ENCODE measurements at regions not wholly inside any gene's neighbourhood (a gene's known extent, or its start where the extent isn't known, plus 50 kb on each side); places are given as distances from the start of the nearest gene placed in this dataset.

DNA sequence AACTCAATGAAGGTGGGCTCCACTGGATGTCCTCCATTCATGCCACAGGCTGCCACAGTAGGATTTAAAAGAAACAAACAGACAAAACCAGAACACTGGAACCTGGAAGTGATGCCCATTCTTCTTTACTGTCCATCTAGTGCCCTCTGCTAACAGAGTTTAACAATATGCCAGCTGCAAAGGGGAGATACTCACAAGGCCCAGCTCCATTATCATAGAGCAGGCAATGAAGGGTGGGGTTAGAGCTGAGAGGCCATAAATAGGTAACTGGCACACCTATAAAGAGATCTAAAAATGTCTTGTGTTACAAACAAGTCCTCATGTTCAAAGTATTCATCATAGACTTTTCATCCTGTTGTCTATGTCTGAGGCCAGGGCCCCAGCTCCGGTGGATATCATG is 75.6 kb downstream of the SOD2 start:
- H3K27ac ChIP-seq = no peak overlapping the region
- intact Hi-C loops (cut with DNase I) = no loop called here
- no peaks in the 10 kb centered on the region for H3K9me3 ChIP-seq
- no peaks in the 10 kb centered on the region for H3K27me3 ChIP-seq
- no peaks in the 10 kb centered on the region for H3K4me1 ChIP-seq
- no peak overlapping the region for H3K4me3 ChIP-seq (replicated peaks in 1 of 3)
- WGBS, 2 donors = 96 to 97% methylated on average over 1 of the region's 1 CpG
- TF ChIP-seq, protein P1, sequence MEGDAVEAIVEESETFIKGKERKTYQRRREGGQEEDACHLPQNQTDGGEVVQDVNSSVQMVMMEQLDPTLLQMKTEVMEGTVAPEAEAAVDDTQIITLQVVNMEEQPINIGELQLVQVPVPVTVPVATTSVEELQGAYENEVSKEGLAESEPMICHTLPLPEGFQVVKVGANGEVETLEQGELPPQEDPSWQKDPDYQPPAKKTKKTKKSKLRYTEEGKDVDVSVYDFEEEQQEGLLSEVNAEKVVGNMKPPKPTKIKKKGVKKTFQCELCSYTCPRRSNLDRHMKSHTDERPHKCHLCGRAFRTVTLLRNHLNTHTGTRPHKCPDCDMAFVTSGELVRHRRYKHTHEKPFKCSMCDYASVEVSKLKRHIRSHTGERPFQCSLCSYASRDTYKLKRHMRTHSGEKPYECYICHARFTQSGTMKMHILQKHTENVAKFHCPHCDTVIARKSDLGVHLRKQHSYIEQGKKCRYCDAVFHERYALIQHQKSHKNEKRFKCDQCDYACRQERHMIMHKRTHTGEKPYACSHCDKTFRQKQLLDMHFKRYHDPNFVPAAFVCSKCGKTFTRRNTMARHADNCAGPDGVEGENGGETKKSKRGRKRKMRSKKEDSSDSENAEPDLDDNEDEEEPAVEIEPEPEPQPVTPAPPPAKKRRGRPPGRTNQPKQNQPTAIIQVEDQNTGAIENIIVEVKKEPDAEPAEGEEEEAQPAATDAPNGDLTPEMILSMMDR (IDR thresholded peaks at IDR 0.05) = no peak
- TF ChIP-seq POLR2A (IDR thresholded peaks at IDR 0.05) = no peak
- no peak for DNase-seq
- no peaks in the 10 kb centered on the region for H3K36me3 ChIP-seq

DNA sequence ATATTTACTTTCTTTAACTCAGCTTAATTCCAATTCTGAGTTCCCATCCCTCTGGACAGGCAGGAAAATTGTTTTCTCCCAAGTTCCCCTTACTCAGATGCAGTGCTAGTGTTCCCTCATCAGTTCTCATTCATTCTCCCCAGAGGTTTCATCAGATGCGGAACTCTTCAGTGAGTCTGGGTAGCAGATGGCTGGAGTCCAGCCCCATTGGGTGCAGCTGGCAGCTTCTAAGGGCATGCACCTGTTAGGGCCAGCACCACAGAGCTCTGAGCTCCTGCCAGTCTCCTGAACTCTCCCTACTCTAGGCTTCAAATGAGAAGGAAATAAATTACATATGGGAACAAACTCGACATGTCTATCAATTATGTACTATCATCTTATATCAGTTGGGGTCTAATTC is 76.6 kb downstream of the SOD2 start:
- no peaks in the 10 kb centered on the region for H3K36me3 ChIP-seq
- no peaks in the 10 kb centered on the region for H3K27me3 ChIP-seq
- no peaks in the 10 kb centered on the region for H3K4me1 ChIP-seq
- TF ChIP-seq, protein P1 (IDR thresholded peaks at IDR 0.05) = no peak
- TF ChIP-seq POLR2A (IDR thresholded peaks at IDR 0.05) = no peak
- WGBS, 2 donors = 92 to 97% methylated on average over 2 of the region's 2 CpGs
- no peaks in the 10 kb centered on the region for H3K9me3 ChIP-seq
- intact Hi-C loops (cut with DNase I) = no loop called here
- H3K4me3 ChIP-seq (replicated peaks in 1 of 3) = no peak overlapping the region
- no peak overlapping the region for H3K27ac ChIP-seq
- no peak for DNase-seq

DNA sequence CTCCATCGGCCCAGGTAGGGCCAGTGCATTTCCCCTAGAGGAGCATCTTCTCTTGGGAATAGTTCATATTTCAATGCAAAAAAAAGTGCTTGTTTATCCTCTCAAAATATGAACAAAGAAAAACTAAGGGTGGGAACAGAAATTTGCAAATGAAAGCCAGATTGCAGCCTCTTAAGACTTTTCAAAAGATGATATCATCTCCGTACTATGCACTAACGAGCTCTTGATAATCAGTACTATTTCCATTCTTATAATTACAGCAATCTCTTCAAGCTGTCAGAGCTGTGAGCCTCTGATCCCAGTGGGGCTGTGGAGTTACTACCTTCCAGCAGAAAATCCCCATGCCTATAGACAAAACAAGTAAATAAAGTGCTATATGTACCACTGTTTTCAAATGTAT is 77.1 kb downstream of the SOD2 start:
- no peaks in the 10 kb centered on the region for H3K4me1 ChIP-seq
- WGBS, 2 donors = 50 to 55% methylated on average over 3 of the region's 3 CpGs
- H3K27me3 ChIP-seq = no peaks in the 10 kb centered on the region
- TF ChIP-seq POLR2A (IDR thresholded peaks at IDR 0.05) = no peak
- H3K27ac ChIP-seq = no peak overlapping the region
- intact Hi-C loops (cut with DNase I) = no loop called here
- H3K9me3 ChIP-seq = no peaks in the 10 kb centered on the region
- H3K4me3 ChIP-seq (replicated peaks in 1 of 3) = no peak overlapping the region
- no peaks in the 10 kb centered on the region for H3K36me3 ChIP-seq
- DNase-seq = no peak

DNA sequence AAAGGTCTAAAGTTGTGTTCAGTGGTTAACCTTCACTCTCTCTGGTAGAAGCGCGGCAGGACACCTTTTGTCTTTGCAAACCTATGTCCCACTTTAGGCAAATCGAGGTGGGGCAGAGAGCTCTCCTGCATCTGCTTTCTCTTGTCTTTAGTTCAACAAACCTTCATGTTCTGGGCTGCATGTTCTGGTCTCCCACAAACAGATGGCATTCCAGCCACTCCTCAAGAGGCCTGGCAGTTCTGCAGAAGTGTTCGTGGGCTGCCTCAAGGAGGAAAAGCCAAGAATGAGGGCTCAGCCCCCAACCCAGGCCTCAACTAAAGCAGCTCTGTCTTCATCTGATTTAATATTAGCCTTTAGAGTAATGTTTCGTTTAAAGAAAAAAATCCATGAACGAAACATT is 82.2 kb downstream of the SOD2 start:
- no peak for DNase-seq
- intact Hi-C loops (cut with DNase I) = no loop called here
- Histone ChIP-seq H3K36me3 (no peaks in the 10 kb centered on the region), H3K9me3 (no peaks in the 10 kb centered on the region), H3K27ac (no peak overlapping the region), H3K27me3 (no peaks in the 10 kb centered on the region), H3K4me1 (no peaks in the 10 kb centered on the region), H3K4me3 (replicated peaks in 1 of 3) (no peak overlapping the region)
- WGBS, 2 donors = 87% methylated on average over 6 of the region's 6 CpGs
- TF ChIP-seq, protein P1 (IDR thresholded peaks at IDR 0.05) = no peak
- TF ChIP-seq POLR2A (IDR thresholded peaks at IDR 0.05) = no peak

DNA sequence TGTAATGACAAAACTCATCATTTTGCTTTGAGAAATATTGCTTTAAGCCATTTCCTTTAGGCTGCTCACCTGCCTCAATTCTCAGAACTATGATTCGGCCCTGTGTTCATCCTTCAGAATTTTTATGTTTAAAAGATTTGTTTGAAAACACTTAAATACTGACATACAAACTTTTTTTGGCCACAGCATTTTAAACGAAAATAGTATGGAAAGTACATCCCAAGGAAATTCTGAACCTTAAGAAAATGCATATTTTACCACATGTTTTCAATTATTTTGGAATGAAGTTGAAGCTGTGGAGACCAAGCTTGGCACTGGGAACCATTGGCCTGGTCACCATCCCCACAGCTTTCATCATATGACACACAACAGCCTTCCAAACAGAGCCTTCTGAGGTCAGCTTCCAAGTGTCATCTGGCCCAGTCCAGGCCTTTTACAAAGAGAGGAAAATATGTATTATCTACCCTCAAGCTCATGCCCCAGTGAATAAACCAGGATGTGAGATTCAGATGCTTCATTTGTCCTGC is 83.3 kb downstream of the SOD2 start:
- WGBS, 2 donors = 63 to 72% methylated on average over 2 of the region's 2 CpGs
- H3K4me3 ChIP-seq (replicated peaks in 1 of 3) = no peak overlapping the region
- no peaks in the 10 kb centered on the region for H3K36me3 ChIP-seq
- H3K27me3 ChIP-seq = no peaks in the 10 kb centered on the region
- DNase-seq = no peak
- H3K9me3 ChIP-seq = no peaks in the 10 kb centered on the region
- H3K4me1 ChIP-seq = no peaks in the 10 kb centered on the region
- intact Hi-C loops (cut with DNase I) = no loop called here
- TF ChIP-seq, protein P1 (IDR thresholded peaks at IDR 0.05) = no peak
- no peak for TF ChIP-seq POLR2A (IDR thresholded peaks at IDR 0.05)
- H3K27ac ChIP-seq = no peak overlapping the region

Measured in thyroid gland (tissue), 4 donors.